IMR-90 (cell line): ENCODE measurements at regions not wholly inside any gene's neighbourhood (a gene's known extent, or its start where the extent isn't known, plus 50 kb on each side); places are given as distances from the start of the nearest gene placed in this dataset.

Source experiments
- CHD1 ChIP-seq: IDR thresholded peaks from 2 replicates; pipeline ENCODE4 v1.6.1; 2012; ENCODE audit warnings: low read depth, low read length, improper control_type of control experiment
- ELK1 ChIP-seq: fragments of 150-350 bp; IDR thresholded peaks from 2 replicates; pipeline ENCODE4 v1.6.1; 2016; ENCODE audit warnings: low read depth, mild to moderate bottlenecking, low read length, moderate library complexity, borderline replicate concordance
- FOS ChIP-seq: fragments of 150-350 bp; IDR thresholded peaks from 2 replicates; pipeline ENCODE4 v1.6.1; 2016; ENCODE audit warnings: low read depth, low read length
- MAFK ChIP-seq: IDR thresholded peaks from 2 replicates; pipeline ENCODE4 v1.6.1; 2012; ENCODE audit warnings: low read depth, low read length, improper control_type of control experiment
- POLR2A ChIP-seq: IDR thresholded peaks from 2 replicates; pipeline ENCODE4 v1.6.1; 2012; ENCODE audit warnings: mild to moderate bottlenecking, low read depth, low read length
- RFX5 ChIP-seq: IDR thresholded peaks from 2 replicates; pipeline ENCODE4 v1.8.0; 2012; ENCODE audit warnings: low read depth, mild to moderate bottlenecking, low read length, moderate library complexity
- SMC3 ChIP-seq: fragments of 150-350 bp; IDR thresholded peaks from 2 replicates; pipeline ENCODE4 v1.6.1; 2016; ENCODE audit warnings: low read depth, mild to moderate bottlenecking, antibody characterized with exemption, low read length, moderate library complexity
- TF ChIP-seq, protein P1 (sequence below): conservative IDR thresholded peaks from 2 replicates; pipeline ENCODE4 v1.5.1; 2012; ENCODE audit warnings: mild to moderate bottlenecking, low read depth, low read length, improper control_type of control experiment

GRCh38 chr1:5365751-5366150 is 626.5 kb downstream of the NPHP4 start:
- TF ChIP-seq, protein P1, sequence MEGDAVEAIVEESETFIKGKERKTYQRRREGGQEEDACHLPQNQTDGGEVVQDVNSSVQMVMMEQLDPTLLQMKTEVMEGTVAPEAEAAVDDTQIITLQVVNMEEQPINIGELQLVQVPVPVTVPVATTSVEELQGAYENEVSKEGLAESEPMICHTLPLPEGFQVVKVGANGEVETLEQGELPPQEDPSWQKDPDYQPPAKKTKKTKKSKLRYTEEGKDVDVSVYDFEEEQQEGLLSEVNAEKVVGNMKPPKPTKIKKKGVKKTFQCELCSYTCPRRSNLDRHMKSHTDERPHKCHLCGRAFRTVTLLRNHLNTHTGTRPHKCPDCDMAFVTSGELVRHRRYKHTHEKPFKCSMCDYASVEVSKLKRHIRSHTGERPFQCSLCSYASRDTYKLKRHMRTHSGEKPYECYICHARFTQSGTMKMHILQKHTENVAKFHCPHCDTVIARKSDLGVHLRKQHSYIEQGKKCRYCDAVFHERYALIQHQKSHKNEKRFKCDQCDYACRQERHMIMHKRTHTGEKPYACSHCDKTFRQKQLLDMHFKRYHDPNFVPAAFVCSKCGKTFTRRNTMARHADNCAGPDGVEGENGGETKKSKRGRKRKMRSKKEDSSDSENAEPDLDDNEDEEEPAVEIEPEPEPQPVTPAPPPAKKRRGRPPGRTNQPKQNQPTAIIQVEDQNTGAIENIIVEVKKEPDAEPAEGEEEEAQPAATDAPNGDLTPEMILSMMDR = no peak
- TF ChIP-seq ELK1 (no peak), POLR2A (no peak), CHD1 (no peak), FOS (no peak), RFX5 (no peak), SMC3 (no peak), MAFK (no peak)
